Limb (tissue), 2 donors: ENCODE measurements at regions not wholly inside any gene's neighbourhood (a gene's known extent, or its start where the extent isn't known, plus 50 kb on each side); places are given as distances from the start of the nearest gene placed in this dataset.

Experiments used
- DNase-seq, 2 donors: peaks; one replicate each; pipeline ENCODE4 v3.0.0-alpha.2; 2016; ENCODE audit errors: extremely low spot score in 2 of 2

GRCh38 chr17:13310858-13311257 lies 290.9 kb downstream of the HS3ST3A1 start:
- no peak for DNase-seq

GRCh38 chr17:13306310-13306962 lies 288.6 kb upstream of the ELAC2 start:
- no peak for DNase-seq

- DNase-seq: no peak
Measured at GRCh38 chr17:13302983-13303382, 285.2 kb upstream of the ELAC2 start.

GRCh38 chr17:13302419-13302818 lies 284.6 kb upstream of the ELAC2 start:
- DNase-seq: no peak

- peak in 1 of 2 donors; percentile 40 for DNase-seq
Measured at GRCh38 chr17:13297183-13297582, 279.4 kb upstream of the ELAC2 start.

- no peak for DNase-seq
Measured at GRCh38 chr17:13293421-13293820, 275.6 kb upstream of the ELAC2 start.

- DNase-seq: no peak
Measured at GRCh38 chr17:13292291-13292690, 274.5 kb upstream of the ELAC2 start.

- no peak for DNase-seq
Measured at GRCh38 chr17:13288248-13288647, 270.4 kb upstream of the ELAC2 start.

GRCh38 chr17:13287226-13287625 lies 269.4 kb upstream of the ELAC2 start:
- no peak for DNase-seq

- no peak for DNase-seq
Measured at GRCh38 chr17:13283606-13284005, 265.8 kb upstream of the ELAC2 start.

- no peak for DNase-seq
Measured at GRCh38 chr17:13281626-13282025, 263.8 kb upstream of the ELAC2 start.

GRCh38 chr17:13273806-13274205 lies 256.0 kb upstream of the ELAC2 start:
- no peak for DNase-seq

- DNase-seq: no peak
Measured at GRCh38 chr17:13272296-13272695, 254.5 kb upstream of the ELAC2 start.

GRCh38 chr17:13268791-13269595 lies 251.2 kb upstream of the ELAC2 start:
- no peak for DNase-seq

- DNase-seq: no peak
Measured at GRCh38 chr17:13266606-13267005, 248.8 kb upstream of the ELAC2 start.

- no peak for DNase-seq
Measured at GRCh38 chr17:13265311-13265710, 247.5 kb upstream of the ELAC2 start.

- DNase-seq: no peak
Measured at GRCh38 chr17:13263746-13264145, 245.9 kb upstream of the ELAC2 start.

- no peak for DNase-seq
Measured at GRCh38 chr17:13256545-13256944, 238.7 kb upstream of the ELAC2 start.

- no peak for DNase-seq
Measured at GRCh38 chr17:13253733-13254410, 236.0 kb upstream of the ELAC2 start.

GRCh38 chr17:13244513-13244912 lies 226.7 kb upstream of the ELAC2 start:
- DNase-seq: no peak

GRCh38 chr17:13243585-13243984 lies 225.8 kb upstream of the ELAC2 start:
- no peak for DNase-seq

- peak in 1 of 2 donors; percentile 33 for DNase-seq
Measured at GRCh38 chr17:13240851-13241250, 223.0 kb upstream of the ELAC2 start.
